ENCODE measurements at regions not wholly inside any gene's neighbourhood (a gene's known extent, or its start where the extent isn't known, plus 50 kb on each side); places are given as distances from the start of the nearest gene placed in this dataset.
"Not testable (repeated sequence)": the region's sequence is repeated elsewhere in the genome, so short reads cannot be mapped to it uniquely, and the experiment has no call there.

DNA sequence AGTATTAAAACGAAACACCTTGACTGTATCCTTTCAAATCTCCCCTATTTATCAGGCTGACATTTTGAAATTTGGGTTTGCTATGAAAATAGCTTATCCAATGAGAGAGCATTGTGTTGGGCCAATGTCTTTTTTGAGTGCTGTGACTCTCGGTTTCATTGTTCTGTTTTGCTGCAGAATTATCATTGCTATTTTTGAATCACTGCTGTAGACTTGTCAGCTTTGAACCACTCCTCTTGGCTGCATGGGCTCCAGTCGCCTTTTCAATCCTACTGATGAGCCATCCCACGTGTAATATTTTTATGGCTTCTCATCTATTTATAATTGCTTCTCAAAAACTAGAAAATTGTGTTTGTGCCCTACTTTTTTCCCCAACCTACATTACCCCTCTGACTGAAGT is 322.8 kb downstream of the LNPK start:
- no peak for DNase-seq

DNA sequence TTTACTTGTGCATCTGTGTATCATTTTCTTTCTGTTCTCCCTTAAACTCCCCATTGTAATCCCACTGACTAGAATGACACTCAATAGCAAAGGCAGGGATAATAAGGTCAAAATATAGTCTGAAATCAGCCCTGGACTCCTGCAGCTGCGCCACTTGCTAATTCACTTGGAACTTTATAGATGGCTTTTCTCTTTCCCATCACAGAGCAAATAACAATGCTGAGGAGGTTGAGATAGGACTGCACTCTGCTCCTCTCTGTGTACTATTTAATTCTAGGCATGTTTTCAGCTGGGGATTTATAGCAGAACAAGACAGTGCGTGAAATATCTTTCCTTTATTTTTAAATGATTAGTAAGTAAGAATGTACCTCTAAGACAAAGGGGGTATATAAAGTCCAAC is 324.2 kb downstream of the LNPK start:
- no peak for DNase-seq

- no peak for DNase-seq
These were observed 325.3 kb downstream of the LNPK start for GRCh38 chr2:175676813-175677212.

- DNase-seq, result not testable (repeated sequence)
These were observed 333.3 kb downstream of the LNPK start for GRCh38 chr2:175668804-175669203.

DNA sequence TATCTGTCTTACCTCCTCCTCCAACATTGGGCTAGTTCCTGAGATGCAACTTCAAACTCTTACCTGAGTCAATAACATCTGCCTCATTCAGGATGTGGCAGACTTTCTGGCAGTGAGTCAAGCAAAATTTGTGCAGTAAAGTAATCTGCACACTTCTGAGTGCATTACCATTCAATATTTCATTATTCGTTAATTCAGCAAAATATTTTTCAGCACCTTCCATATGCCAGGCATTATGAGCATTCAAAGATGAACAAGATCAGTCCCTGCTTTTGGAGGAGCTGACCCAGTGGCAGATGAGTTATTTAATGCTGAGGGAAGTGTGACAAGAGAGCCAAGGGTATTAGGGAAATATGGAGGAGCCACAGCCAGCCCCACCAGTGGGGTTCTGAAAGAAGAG is 339.7 kb downstream of the LNPK start:
- DNase-seq, result no peak

- DNase-seq, result no peak
These were observed 353.4 kb downstream of the LNPK start for GRCh38 chr2:175648577-175649063.

DNA sequence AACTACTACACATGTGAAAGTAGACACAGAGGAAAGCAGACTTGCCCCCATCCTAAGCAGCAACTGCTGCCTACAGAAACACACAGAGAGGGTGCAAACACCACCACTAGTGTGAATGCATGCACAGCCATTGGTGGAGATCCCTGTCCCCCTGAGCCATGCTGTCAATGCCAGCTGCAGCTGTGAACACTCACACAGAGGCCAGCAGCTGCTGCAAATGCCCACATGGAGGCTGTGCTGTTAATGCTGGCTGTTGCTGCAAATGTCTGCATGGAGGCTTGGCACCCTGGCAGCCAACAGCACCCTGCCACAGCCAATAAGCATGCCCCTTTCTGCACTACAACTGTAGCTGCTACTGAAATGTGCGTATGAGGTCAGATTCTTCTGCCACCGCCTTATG is 355.0 kb downstream of the LNPK start:
- no peak for DNase-seq

DNA sequence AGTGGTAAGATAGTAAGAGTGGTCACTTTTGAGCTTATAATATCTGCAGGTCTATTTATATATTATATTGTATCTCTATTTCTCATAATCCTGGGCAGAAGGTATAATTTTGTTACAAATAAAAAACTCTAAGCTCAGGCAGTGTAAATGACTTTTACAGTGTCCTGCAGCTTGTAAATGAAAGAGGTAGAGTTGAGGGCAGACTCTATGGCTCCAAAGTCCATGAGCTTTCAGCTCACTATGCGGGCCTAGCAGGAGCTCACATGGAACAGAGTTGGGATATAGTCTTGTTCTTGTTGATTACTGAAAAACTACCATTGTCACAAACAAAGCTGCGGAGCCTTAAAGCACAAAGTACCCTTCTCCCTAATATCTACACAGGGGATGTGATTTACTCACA is 361.4 kb downstream of the LNPK start:
- no peak for DNase-seq

DNA sequence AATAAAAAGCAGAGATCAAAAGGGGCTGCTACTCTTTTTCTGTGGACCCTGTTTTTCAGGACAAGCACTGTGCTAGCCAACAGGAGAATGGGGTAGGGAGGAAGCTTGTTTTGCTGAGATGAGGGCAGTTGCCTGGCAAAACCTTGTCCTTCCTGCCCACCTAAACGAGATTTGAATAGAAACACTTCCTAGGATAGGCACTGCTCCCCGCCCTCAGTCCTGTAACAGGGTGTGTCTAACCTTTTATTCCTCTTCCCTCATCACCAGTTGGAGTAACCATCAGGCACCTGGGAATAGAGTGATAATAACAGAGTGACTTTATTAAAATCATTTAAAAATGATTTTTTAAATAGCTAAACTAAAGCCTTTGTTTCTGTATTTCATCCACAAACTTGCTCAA is 368.8 kb downstream of the LNPK start:
- DNase-seq, result no peak

DNA sequence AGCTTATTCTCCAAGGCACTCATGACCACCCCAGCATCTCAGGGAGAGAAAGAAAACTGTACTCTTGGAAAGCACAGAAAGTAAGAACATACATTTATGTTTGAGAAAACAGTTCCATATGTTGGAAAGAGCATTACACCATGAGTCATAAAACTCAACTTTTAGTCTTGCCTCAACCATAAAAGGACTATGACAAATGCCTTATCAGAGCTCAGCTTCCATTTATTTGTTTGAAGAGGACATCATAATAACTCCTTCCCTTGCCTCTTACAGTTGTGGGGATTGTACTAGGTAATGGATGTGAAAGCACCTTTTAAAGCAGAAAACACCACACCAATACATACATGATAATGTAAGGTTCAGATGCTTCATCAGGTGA is 370.8 kb downstream of the LNPK start:
- DNase-seq, result no peak

- no peak for DNase-seq
These were observed 371.5 kb downstream of the LNPK start for GRCh38 chr2:175630280-175631244.

- DNase-seq, result no peak
These were observed 373.8 kb downstream of the LNPK start for GRCh38 chr2:175628243-175628642.

DNA sequence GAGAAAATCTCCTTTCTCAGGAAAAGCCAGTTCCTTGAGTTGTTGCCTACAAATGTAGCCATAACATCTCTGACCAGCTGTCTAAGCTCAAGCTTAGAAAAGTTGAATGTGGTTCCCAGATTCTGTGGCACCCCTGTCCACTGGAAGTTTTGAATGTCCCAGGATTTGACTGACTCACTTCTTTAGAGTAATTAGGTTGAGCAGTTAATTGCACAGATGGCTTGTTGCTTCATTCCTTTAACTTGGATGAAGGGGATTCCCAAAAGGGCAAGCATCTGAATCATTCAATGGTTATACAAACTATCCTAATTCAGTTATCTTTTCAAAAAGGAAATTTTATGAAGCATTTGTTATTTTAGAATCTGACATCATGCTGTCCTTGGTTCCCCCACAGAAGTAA is 374.7 kb downstream of the LNPK start:
- DNase-seq, result no peak

GRCh38 chr2:175626796-175627195 is 375.3 kb downstream of the LNPK start:
- DNase-seq, result no peak

GRCh38 chr2:175624785-175625184 is 377.3 kb downstream of the LNPK start:
- no peak for DNase-seq

DNA sequence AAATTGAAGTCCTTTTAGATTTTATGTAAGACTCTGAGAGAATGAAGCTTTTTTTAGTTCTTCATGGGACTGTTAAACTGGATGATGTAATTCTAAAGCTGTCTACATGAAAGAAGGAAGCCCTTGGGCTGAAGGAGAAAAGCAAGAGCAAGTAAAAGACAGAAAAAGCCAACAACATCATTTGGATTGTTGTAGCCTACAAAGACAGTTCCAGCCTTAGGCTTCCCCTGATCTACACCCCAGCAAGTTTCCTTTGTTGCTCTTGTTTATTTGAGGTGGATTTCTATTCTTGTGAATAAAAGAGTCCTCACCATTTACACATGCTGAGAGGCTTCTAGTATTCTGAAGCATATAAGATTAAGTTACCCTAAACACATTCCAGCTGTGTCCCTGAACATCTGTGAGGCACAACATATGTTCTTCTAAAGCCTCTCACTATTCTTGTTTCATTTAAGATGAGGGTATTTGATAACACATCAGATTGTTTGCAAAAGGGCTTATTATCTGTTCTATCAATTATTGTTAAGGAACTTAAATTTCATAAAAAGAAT is 377.8 kb downstream of the LNPK start:
- no peak for DNase-seq

- DNase-seq, result no peak
These were observed 380.2 kb downstream of the LNPK start for GRCh38 chr2:175621821-175622220.

DNA sequence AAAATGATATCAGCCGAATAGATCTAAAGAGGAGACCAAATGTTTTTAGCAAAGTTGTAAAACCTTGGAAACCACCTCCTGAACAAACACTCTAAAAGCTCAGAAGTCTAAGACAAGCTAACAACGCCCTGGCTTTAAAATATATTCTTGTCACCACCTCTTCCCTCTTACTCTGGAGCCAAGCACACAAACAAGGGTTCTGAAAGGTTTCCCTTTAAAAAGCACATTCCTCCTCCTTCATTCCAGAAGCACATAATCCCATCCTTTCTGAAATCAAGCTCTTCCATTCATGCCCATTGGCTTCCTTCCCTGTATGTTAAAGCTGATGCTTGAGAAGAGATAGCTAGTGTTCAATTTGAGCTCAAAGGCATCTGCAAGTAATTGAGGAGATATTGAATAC is 382.0 kb downstream of the LNPK start:
- no peak for DNase-seq

DNA sequence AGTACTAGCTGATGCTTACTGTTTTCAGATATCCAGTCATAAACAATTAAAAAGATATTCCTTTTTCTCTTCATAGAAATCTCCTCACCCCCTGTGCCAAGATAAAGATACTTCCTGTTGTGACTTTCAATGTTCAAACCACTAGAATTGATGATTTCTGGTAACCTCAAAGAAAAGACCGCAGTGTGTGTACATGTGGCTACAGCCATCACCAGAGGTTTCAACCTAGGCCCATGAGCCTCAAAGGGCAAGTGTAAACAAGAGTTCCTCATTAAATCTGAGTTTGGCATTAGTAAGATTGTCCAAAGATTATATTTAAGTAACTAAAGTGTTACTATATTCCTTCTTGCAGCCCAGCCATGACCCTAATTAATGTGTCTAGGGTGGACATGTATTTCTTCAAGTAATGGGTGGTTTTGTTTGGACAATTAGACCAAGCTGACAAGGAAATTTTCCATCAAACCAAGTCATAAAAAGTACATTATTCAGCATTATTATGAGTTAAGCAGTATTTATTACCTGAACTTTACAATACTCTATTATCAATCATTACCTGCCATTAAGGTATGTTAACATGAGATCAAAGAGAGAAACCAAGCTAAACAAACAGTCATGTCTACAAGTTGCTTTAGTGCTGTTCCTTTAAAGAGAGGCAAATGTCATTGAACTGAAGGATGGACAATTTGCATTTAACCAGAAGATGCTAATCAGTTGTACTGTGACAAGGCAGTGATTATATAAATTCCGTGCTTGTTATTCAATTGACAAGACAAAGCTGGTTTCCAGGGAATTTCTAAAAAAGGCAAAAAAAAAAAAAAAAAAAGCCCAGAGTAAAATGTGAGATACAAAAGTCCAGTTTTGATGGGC is 382.7 kb downstream of the LNPK start:
- DNase-seq, result no peak

DNA sequence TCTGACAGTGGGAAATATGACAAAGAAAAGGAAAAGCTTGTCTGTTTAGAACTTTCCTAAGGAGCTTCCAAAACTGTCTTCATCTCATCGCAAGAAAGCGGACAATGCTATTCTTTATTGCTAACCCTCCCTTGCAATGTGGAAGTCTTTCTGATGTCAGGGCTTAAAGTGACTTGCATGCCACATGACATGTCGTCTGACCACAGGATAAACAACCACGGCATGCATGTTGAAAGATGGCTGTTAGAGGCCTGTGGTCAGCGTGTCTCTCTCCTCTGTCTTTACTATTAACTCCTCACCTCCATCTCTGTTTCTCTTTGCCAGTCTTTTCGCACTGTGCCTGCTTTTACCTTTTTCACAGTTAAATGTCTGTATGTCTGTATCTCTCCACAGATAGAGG is 389.8 kb downstream of the LNPK start:
- DNase-seq, result no peak

GRCh38 chr2:175606010-175606841 is 395.8 kb downstream of the LNPK start:
- no peak for DNase-seq

- no peak for DNase-seq
These were observed 396.4 kb downstream of the LNPK start for GRCh38 chr2:175605640-175606009.

- no peak for DNase-seq
These were observed 400.1 kb downstream of the LNPK start for GRCh38 chr2:175601969-175602368.
